Fibroblast of villous mesenchyme (primary cell): ENCODE measurements at regions not wholly inside any gene's neighbourhood (a gene's known extent, or its start where the extent isn't known, plus 50 kb on each side); places are given as distances from the start of the nearest gene placed in this dataset.

Experiments
- DNase-seq: peaks from one replicate; pipeline ENCODE4 v3.0.0-alpha.2; 2010; ENCODE audit warnings: low read depth
- H3K4me3 ChIP-seq: 2 replicates; pipeline ENCODE4 v1.5.1; 2011; ENCODE audit warnings: low read depth, mild to moderate bottlenecking, low read length
- CTCF ChIP-seq: IDR thresholded peaks from 2 replicates; pipeline ENCODE4 v1.5.1; 2012; ENCODE audit warnings: low read depth, mild to moderate bottlenecking, low read length; ENCODE audit not compliant: insufficient read depth

GRCh38 chr15:95739131-95739530, 591.4 kb upstream of the NR2F2 start:
- no peak for TF ChIP-seq CTCF
- DNase-seq: no peak
- H3K4me3 ChIP-seq: no peak overlapping the region

- DNase-seq: no peak
- no peak overlapping the region for H3K4me3 ChIP-seq
- no peak for TF ChIP-seq CTCF
Observed at GRCh38 chr15:95741830-95742229, 588.7 kb upstream of the NR2F2 start.

- no peak overlapping the region for H3K4me3 ChIP-seq
- no peak for DNase-seq
- TF ChIP-seq CTCF: no peak
Observed at GRCh38 chr15:95742256-95742655, 588.2 kb upstream of the NR2F2 start.

GRCh38 chr15:95742836-95743235, 587.7 kb upstream of the NR2F2 start:
- no peak overlapping the region for H3K4me3 ChIP-seq
- no peak for DNase-seq
- no peak for TF ChIP-seq CTCF

GRCh38 chr15:95757171-95757570, 573.3 kb upstream of the NR2F2 start:
- H3K4me3 ChIP-seq: no peak overlapping the region
- TF ChIP-seq CTCF: no peak
- DNase-seq: no peak

- no peak overlapping the region for H3K4me3 ChIP-seq
- no peak for DNase-seq
Observed at GRCh38 chr15:95758451-95758850, 572.0 kb upstream of the NR2F2 start.

GRCh38 chr15:95758851-95759250, 571.6 kb upstream of the NR2F2 start:
- DNase-seq: no peak
- no peak for TF ChIP-seq CTCF
- H3K4me3 ChIP-seq: no peak overlapping the region

More at GRCh38 chr15:95758451-95758850, 572.0 kb upstream of the NR2F2 start:
- no peak for TF ChIP-seq CTCF
